Neutrophil (primary cell): ENCODE measurements at regions not wholly inside any gene's neighbourhood (a gene's known extent, or its start where the extent isn't known, plus 50 kb on each side); places are given as distances from the start of the nearest gene placed in this dataset.

Experiments used
- H3K27ac ChIP-seq: fragments of 200-600 bp; sonication (generic); 2 replicates; pipeline ENCODE4 v1.5.1; 2016; ENCODE audit warnings: mild to moderate bottlenecking, moderate library complexity
- H3K27me3 ChIP-seq: fragments of 200-600 bp; sonication (generic); 2 replicates; pipeline ENCODE4 v1.6.0; 2016; ENCODE audit warnings: mild to moderate bottlenecking
- H3K36me3 ChIP-seq: fragments of 200-600 bp; sonication (generic); 2 replicates; pipeline ENCODE4 v1.5.1; 2017
- H3K4me1 ChIP-seq, 2 experiments: fragments of 200-600 bp in 1 of 2; sonication (generic) in 1 of 2; 1 replicate in 1 of 2; 2 replicates in 1 of 2; pipeline versions ENCODE4 v1.5.1 to v1.6.1; 2013 to 2016; ENCODE audit warnings: low read depth in 1 of 2, low read length in 1 of 2, mild to moderate bottlenecking in 1 of 2, moderate library complexity in 1 of 2; ENCODE audit not compliant: control insufficient read depth in 1 of 2, insufficient read depth in 1 of 2
- H3K4me3 ChIP-seq, 2 experiments: fragments of 200-600 bp in 1 of 2; sonication (generic) in 1 of 2; 1 replicate in 1 of 2; 2 replicates in 1 of 2; pipeline ENCODE4 v1.5.1; 2013 to 2016; ENCODE audit warnings: low read depth in 1 of 2, low read length in 1 of 2, mild to moderate bottlenecking in 1 of 2, moderate library complexity in 1 of 2
- H3K9me3 ChIP-seq: fragments of 200-600 bp; sonication (generic); 2 replicates; pipeline ENCODE4 v1.5.1; 2016
- CTCF ChIP-seq: fragments of 200-600 bp; sonication (generic); IDR thresholded peaks from 2 replicates; pipeline ENCODE4 v1.5.1; 2016; ENCODE audit warnings: antibody characterized with exemption

- Histone ChIP-seq H3K27me3 (peaks cover 6% of the 10 kb centered on the region), H3K36me3 (no peaks in the 10 kb centered on the region), H3K9me3 (no peaks in the 10 kb centered on the region), H3K4me1 (no peaks in the 10 kb centered on the region), H3K27ac (no peak overlapping the region), H3K4me3 (no peak overlapping the region)
- no peak for TF ChIP-seq CTCF
Observed at GRCh38 chr7:33761449-33762080, 143.8 kb upstream of the BMPER start.

GRCh38 chr7:33762151-33762910 lies 143.0 kb upstream of the BMPER start:
- TF ChIP-seq CTCF, result no peak
- H3K4me3 ChIP-seq, result no peak overlapping the region
- no peaks in the 10 kb centered on the region for H3K36me3 ChIP-seq
- H3K27ac ChIP-seq, result no peak overlapping the region
- no peaks in the 10 kb centered on the region for H3K4me1 ChIP-seq
- no peaks in the 10 kb centered on the region for H3K9me3 ChIP-seq
- peaks cover 6% of the 10 kb centered on the region for H3K27me3 ChIP-seq

GRCh38 chr7:33762911-33763306 lies 142.4 kb upstream of the BMPER start:
- peaks cover 6% of the 10 kb centered on the region for H3K27me3 ChIP-seq
- H3K9me3 ChIP-seq, result no peaks in the 10 kb centered on the region
- H3K27ac ChIP-seq, result no peak overlapping the region
- TF ChIP-seq CTCF, result no peak
- H3K4me1 ChIP-seq, result no peaks in the 10 kb centered on the region
- H3K36me3 ChIP-seq, result no peaks in the 10 kb centered on the region
- no peak overlapping the region for H3K4me3 ChIP-seq

- Histone ChIP-seq H3K27ac (no peak overlapping the region), H3K36me3 (no peaks in the 10 kb centered on the region), H3K4me3 (no peak overlapping the region), H3K4me1 (no peaks in the 10 kb centered on the region), H3K9me3 (no peaks in the 10 kb centered on the region), H3K27me3 (no peaks in the 10 kb centered on the region)
- no peak for TF ChIP-seq CTCF
Observed at GRCh38 chr7:33764752-33765451, 140.4 kb upstream of the BMPER start.

GRCh38 chr7:33766405-33766804 lies 138.9 kb upstream of the BMPER start:
- Histone ChIP-seq H3K27ac (no peak overlapping the region), H3K27me3 (no peaks in the 10 kb centered on the region), H3K4me3 (no peak overlapping the region), H3K36me3 (no peaks in the 10 kb centered on the region), H3K9me3 (no peaks in the 10 kb centered on the region), H3K4me1 (no peaks in the 10 kb centered on the region)
- TF ChIP-seq CTCF, result no peak
